GM13977 (cell line): ENCODE measurements at regions not wholly inside any gene's neighbourhood (a gene's known extent, or its start where the extent isn't known, plus 50 kb on each side); places are given as distances from the start of the nearest gene placed in this dataset.

Source experiments
- DNase-seq: peaks from one replicate; pipeline ENCODE4 v3.0.0; 2012; ENCODE audit warnings: low spot score
- in situ Hi-C: fragments of 300-500 bp; cut with MboI; formaldehyde crosslinking; loops from one replicate; pipeline ENCODE4 v1.12.0; 2022; ENCODE audit warnings: low sequenced_read_pairs, low pct_unique_long_range_greater_than_20kb, mixed read lengths, inconsistent platforms; ENCODE audit not compliant: unreplicated experiment
- TF ChIP-seq, protein P1 (sequence below): IDR thresholded peaks from 2 replicates; pipeline ENCODE4 v1.5.1; 2012; ENCODE audit warnings: mild to moderate bottlenecking, control low read depth; ENCODE audit not compliant: insufficient read depth; ENCODE audit errors: extremely low read depth, missing control alignments

DNA sequence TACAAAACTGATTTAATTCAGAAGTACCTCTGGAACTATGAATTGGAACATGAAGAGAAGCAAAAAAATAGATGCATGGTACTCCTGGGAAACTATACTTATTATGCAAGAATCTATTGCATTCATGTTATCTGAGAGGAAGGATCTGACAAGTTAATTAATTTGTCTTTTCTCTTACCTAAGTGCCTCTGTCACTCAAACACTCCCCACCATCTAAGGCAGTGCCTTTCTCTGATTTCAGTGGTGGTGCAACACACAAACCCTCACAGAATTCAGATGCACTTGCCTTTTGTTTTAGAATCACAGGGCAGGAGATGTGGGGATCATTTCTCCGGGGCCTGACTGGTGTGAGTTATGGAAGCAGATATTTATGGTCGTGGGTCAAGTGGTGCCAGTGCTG lies 52.5 kb upstream of the C9orf72 start:
- no peak for DNase-seq
- TF ChIP-seq, protein P1, sequence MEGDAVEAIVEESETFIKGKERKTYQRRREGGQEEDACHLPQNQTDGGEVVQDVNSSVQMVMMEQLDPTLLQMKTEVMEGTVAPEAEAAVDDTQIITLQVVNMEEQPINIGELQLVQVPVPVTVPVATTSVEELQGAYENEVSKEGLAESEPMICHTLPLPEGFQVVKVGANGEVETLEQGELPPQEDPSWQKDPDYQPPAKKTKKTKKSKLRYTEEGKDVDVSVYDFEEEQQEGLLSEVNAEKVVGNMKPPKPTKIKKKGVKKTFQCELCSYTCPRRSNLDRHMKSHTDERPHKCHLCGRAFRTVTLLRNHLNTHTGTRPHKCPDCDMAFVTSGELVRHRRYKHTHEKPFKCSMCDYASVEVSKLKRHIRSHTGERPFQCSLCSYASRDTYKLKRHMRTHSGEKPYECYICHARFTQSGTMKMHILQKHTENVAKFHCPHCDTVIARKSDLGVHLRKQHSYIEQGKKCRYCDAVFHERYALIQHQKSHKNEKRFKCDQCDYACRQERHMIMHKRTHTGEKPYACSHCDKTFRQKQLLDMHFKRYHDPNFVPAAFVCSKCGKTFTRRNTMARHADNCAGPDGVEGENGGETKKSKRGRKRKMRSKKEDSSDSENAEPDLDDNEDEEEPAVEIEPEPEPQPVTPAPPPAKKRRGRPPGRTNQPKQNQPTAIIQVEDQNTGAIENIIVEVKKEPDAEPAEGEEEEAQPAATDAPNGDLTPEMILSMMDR, result no peak
- in situ Hi-C loops, result no loop called here

DNA sequence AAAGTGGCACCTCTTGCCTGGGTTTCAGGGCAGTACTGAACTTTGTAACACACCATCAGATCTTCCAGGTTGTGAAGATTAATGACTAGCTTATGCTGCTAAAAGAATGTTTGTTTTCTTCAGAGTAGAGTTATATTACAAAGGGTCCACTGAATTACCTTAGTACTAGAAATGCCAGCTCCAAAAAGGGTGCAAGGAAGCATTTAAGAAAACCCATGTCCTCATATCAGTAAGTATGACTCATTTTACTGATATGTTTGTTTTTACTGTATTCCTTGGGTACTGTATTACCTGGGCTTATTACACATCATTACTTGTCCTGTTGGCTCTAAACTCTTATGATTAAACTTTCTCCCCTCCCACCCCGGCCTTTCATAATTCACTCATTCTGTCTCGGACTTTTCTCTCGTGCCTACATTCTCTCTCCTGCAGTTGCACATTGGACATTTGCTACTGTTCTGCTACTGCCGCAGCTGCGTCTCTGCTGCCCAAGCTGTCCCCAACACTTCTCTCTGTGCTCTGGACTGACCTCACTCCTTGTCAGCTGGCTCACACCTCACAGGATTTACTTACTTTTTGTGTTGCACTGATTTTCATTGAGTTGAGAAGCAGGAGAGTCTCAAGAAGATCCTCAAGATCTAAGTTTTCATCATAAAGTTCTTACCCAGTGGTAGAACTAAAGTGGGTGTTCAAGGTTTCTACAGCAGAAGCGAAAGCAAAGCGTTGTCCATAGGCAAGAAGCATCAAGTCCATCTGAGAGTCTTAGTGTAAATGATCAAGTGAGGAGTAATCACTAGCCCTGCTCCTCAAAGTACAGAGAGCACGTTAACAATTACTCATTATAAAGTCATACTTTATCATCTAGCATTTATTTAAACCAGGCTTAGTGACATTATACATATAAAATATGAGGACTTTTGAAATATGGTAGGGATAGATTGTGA lies 53.2 kb upstream of the C9orf72 start:
- in situ Hi-C loops, result no loop called here
- no peak for DNase-seq
- TF ChIP-seq, protein P1, result no peak

DNA sequence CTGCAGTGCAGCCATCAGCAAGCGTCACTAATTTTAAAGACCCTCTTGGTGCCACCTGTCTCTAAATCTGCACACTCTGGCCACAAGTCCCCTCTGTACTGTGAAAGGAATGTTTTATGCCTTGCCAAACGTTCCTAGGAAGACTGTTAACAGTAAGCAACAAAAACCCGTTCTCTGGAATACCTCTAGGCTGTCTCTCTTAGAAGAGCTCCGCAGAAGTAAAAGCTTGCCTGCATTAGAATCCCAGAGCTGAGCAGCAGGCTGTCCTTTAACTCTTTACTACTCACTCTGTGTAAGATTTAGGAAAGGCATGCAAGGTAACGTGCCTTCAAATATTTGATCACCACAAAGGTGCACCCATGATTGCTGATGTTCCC lies 53.9 kb upstream of the C9orf72 start:
- TF ChIP-seq, protein P1, result no peak
- DNase-seq, result no peak
- in situ Hi-C loops, result no loop called here

DNA sequence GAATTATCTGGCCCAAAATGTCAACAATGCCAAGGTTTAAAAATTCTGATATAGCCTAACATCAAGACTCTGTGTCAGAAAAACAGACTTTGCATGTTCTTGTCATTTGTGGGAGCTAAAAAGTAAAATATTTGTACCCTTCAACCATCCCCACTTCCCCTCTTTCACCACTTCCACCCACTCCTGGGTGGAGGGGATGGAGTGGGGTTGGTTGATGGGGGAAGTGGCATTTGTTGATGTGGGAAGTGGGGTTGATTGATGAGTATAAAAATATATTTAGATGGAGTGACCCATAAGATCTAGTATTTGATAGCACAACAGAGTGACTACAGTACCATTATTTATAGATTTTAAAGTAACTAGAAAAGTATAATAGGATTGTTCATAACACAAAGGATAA lies 55.0 kb upstream of the C9orf72 start:
- TF ChIP-seq, protein P1, result no peak
- in situ Hi-C loops, result no loop called here
- no peak for DNase-seq

DNA sequence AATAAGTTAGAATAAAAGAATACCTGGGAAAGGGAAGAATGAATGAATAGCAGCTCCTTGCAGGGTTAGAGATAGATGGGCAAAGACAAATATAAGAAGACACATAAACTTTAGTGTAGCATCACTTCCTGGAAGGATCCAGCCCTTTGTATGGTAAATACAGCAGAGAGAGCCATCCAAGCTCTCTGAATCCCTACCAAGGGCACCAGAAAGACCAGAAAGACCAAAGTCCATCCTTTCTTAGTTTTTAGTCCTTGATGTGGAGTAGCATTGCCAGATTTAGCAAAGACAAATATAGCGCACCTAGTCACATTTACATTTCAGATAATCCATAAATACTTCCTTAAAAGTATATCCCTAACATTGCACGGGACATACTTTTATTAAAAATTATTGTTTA lies 56.1 kb upstream of the C9orf72 start:
- in situ Hi-C loops, result no loop called here
- DNase-seq, result no peak
- TF ChIP-seq, protein P1, result no peak

DNA sequence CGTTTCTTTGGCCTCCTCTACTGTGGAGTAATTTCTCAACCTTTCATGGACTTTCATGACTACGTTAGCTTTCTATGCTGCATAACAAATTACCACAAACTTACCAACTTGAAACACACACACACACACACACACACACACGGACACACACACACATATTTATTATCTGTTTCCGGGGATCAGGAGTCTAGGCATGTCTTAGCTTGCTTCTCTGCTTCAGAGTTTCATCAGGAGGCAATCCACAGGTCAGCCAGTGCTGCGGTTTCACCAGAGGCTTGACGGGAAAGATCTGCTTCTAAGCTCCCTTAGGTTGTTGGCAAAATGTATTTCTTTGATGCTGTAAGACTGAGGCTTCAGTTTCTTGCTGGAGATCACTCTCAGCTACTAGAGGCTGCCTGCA lies 59.0 kb upstream of the C9orf72 start:
- no peak for DNase-seq
- TF ChIP-seq, protein P1, result no peak
- in situ Hi-C loops, result no loop called here

DNA sequence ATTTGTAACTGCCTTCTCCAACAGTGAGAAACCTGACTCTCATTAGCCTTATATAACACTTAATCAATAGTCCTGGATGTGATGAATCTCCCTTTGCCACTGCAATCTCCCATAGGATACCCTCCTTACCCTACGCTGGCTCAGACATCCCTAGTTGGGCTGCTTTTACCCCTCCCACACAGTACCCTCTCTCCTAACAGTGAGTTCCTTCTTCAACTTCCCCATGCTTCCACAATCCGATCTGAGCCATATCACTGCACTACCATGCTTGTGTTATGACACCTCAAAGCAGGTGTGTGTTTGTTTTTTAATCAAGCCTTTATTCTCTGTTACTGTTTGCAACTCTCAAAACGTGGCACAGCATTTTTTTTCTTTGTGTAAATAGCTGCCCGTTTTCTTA lies 60.5 kb upstream of the C9orf72 start:
- in situ Hi-C loops, result no loop called here
- TF ChIP-seq, protein P1, result no peak
- no peak for DNase-seq
